AG10803 (cell line): ENCODE measurements at regions not wholly inside any gene's neighbourhood (a gene's known extent, or its start where the extent isn't known, plus 50 kb on each side); places are given as distances from the start of the nearest gene placed in this dataset.
A peak's percentile ranks its signal among the peaks of the same experiment; 100 is the strongest.

Experiments
- DNase-seq: peaks from one replicate; pipeline ENCODE4 v3.0.0; 2010; ENCODE audit warnings: low read depth
- H3K4me3 ChIP-seq: 2 replicates; pipeline ENCODE4 v1.5.1; 2011; ENCODE audit warnings: mild to moderate bottlenecking, low read length, control low read depth
- TF ChIP-seq, protein P1 (sequence below): conservative IDR thresholded peaks from 2 replicates; pipeline ENCODE4 v1.5.1; 2011; ENCODE audit warnings: mild to moderate bottlenecking, low read length, control low read depth, inconsistent platforms

DNA sequence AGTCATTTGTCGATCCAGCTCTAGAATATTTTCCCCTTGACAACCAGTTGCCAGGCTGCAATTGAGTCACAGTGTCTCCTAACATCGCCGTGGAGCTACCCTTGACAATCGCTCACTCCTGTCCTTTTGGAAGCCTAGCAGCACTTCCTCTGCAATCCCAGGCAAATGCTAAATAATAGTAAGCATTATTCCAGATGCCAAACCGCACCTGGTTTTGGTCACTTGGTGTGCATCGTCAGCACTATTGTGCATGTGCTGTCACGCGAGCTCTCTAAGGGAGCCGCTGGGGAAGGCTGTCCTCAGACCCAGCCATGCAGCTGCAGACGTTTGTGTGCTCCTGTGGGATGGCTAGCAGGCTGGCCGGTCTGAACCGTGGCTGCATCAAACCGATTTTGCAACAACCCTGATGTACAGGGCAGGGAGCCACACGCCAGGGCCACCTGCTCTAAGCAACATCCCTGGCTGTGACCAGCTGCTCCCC lies 549.5 kb upstream of the ID2 start:
- TF ChIP-seq, protein P1, sequence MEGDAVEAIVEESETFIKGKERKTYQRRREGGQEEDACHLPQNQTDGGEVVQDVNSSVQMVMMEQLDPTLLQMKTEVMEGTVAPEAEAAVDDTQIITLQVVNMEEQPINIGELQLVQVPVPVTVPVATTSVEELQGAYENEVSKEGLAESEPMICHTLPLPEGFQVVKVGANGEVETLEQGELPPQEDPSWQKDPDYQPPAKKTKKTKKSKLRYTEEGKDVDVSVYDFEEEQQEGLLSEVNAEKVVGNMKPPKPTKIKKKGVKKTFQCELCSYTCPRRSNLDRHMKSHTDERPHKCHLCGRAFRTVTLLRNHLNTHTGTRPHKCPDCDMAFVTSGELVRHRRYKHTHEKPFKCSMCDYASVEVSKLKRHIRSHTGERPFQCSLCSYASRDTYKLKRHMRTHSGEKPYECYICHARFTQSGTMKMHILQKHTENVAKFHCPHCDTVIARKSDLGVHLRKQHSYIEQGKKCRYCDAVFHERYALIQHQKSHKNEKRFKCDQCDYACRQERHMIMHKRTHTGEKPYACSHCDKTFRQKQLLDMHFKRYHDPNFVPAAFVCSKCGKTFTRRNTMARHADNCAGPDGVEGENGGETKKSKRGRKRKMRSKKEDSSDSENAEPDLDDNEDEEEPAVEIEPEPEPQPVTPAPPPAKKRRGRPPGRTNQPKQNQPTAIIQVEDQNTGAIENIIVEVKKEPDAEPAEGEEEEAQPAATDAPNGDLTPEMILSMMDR, result no peak
- H3K4me3 ChIP-seq, result no peak overlapping the region
- peak; percentile 68 for DNase-seq

DNA sequence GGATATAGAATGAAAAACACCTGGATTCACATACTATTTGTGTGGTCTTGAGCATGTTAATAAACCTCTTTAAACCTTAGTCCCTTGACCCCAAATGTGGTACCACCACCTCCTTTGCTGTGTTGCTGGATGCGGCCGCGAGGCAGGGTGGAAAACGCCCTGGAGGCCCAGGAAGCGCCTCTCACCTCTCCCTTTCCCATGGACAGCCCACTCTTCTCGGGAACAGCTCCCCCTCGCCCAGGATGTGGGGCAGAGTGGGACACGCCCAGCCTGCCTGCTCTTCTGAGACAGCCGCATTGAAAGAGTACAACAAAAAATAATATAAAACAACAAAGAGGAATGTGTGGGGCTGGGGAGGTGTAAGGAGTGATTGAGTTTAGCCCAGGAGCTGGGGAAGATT lies 549.0 kb upstream of the ID2 start:
- TF ChIP-seq, protein P1, result no peak
- no peak for DNase-seq
- no peak overlapping the region for H3K4me3 ChIP-seq

DNA sequence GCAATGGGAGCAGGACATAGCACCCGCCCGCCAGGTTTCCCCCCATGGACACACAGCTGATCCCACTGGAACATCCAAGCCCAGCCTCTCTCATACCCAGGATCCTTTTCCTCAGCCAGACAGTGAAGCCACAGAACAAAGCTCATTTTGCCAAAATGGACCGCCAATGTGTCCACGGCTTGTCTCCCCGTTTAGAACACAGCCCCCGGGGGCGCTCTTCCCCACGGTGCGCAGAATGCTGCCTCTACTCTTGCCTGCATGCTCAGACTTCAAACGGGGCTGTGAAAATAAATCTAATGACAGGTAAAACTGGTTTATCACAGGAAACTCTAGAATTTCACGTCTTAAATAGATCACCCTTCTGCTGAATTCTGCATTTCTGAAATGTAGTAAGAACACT lies 548.5 kb upstream of the ID2 start:
- no peak for DNase-seq
- no peak overlapping the region for H3K4me3 ChIP-seq
- TF ChIP-seq, protein P1, result no peak

DNA sequence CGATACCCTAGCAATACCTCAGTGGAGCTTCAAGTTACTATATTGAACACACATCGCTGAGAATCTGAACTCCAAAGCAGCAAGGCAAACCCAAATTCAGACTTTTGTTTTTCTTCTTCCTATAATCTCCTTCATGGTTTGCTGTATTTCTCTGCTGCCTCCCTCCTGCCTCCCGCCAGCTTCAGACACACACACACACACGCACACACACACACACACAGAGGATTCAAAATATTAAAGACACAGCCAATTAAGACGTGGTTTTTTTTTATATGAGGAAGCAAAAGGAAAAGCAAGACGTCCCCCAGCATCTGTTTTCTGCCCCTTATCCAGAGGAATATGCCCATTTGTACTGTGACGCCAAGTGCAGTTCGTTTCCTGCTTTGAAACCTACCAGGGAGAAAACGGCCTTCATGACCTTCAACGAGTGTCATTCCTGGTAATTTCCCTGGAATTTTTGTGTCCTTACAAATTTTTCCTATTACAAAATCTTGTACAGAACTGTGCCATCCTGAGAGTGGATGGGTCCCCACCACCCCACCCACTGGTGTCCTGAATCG lies 547.9 kb upstream of the ID2 start:
- H3K4me3 ChIP-seq, result no peak overlapping the region
- TF ChIP-seq, protein P1, result no peak

DNA sequence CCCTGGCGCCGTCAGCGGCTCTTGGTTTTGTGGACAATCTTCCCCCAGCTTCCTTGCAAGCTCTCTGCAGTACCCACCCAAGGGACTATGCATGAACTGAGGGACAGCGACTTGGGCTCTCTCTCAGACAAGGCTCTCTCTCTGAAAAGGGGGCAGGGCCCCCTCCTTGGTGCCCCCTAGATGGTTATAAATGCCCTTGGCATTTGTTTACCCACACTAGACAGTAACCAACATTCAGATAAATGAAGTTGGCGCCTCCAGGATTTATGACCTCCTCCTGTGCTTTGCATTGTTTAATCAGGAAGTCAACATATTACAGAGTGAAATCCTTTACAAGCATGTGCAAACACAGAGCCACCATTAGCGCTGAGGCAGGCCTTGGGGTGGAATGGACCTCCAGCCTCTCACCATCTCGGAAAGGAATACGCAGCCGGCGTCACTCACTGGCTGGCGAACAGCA lies 547.4 kb upstream of the ID2 start:
- no peak overlapping the region for H3K4me3 ChIP-seq
- TF ChIP-seq, protein P1, result no peak
- no peak for DNase-seq

More for the DNA sequence above, 547.9 kb upstream of the ID2 start:
- DNase-seq, result no peak

DNA sequence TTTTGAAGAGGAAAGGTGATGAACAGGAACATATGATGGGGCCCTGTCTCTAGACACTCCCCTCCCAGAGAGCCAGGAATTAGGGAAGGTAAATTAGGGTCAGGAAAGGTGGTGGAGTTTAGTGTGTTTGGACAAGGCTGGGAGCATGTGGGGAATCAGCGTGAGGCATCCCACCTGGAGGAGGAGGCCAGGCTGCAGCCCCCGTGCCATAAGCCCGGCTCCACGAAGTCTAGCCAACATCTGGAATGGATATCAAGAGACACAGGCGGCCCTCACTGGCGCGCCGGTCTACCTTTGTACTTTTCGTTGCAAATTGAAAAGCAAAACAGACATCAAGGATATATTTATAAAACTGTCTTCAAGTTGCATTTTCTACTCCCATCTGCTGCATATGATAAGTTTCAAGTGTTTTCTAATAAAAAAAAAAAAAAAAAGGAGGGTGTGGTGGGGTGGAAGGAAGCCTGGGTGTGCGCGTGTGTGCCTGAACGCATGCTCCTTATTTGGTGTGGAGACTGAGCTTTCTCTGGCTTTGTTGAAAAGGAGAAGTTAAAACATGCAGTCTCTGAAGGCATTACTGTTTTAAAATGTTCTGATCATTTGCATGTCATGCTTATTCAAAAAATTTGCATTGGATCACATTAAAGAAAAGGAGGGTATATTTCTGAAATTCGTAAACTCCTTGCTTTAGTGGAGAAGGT lies 546.7 kb upstream of the ID2 start:
- DNase-seq, result no peak
- TF ChIP-seq, protein P1, result no peak

DNA sequence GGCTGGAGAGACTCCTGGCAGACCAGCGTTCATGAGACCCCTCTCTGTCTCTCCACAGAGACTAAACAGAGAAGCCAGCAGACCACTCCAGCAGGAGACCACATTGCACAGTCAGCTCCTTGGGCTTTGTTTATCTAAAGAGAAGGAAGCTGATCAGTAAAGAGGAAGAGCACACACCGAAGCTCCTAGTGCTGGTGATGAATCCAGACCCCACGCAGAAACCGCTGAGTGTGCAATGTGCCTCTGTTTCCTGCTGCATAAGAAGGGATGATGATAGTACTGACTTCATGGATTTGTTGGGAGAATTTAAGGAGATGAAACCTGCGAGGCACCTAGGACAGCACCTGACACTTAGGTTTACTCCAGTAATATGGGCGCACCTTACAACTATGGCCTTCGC lies 544.1 kb upstream of the ID2 start:
- DNase-seq, result no peak
- TF ChIP-seq, protein P1, result no peak
- H3K4me3 ChIP-seq, result no peak overlapping the region

More for the DNA sequence above, 546.7 kb upstream of the ID2 start:
- H3K4me3 ChIP-seq, result no peak overlapping the region
